Breast epithelium (tissue), 4 donors: ENCODE measurements at regions not wholly inside any gene's neighbourhood (a gene's known extent, or its start where the extent isn't known, plus 50 kb on each side); places are given as distances from the start of the nearest gene placed in this dataset.

Experiments
- DNase-seq, 2 donors: peaks; one replicate each; pipeline ENCODE4 v3.0.0-alpha.2; 2019; ENCODE audit warnings: low spot score in 2 of 2
- H3K27ac ChIP-seq, 2 donors: fragments of 200-600 bp; sonication (generic) in 1 of 2; one replicate each; pipeline ENCODE4 v1.5.1; 2016 to 2019; ENCODE audit warnings: mild to moderate bottlenecking in 1 of 2
- H3K27me3 ChIP-seq, 2 donors: fragments of 200-600 bp; sonication (generic) in 1 of 2; one replicate each; pipeline versions ENCODE4 v1.5.1 to v1.6.0; 2017 to 2019; ENCODE audit warnings: control low read depth in 1 of 2, mild to moderate bottlenecking in 1 of 2
- H3K36me3 ChIP-seq: fragments of 200-600 bp; one replicate; pipeline ENCODE4 v1.5.1; 2019
- H3K4me1 ChIP-seq, 2 donors: fragments of 200-600 bp; sonication (generic); one replicate each; pipeline ENCODE4 v1.5.1; 2016 to 2019; ENCODE audit warnings: control low read depth in 1 of 2
- H3K4me3 ChIP-seq, 3 donors: fragments of 200-600 bp; sonication (generic); 1 replicate in 2 of 3; 2 replicates in 1 of 3; pipeline ENCODE4 v1.5.1; 2016 to 2019; ENCODE audit warnings: mild to moderate bottlenecking in 3 of 3, moderate library complexity in 2 of 3
- H3K9me3 ChIP-seq, 2 donors: fragments of 200-600 bp; sonication (generic) in 1 of 2; one replicate each; pipeline ENCODE4 v1.5.1; 2016 to 2019; ENCODE audit warnings: control low read depth in 1 of 2
- POLR2A ChIP-seq: fragments of 450-650 bp; IDR thresholded peaks from one replicate; pipeline ENCODE4 v1.6.1; 2016; ENCODE audit warnings: antibody characterized with exemption, mild to moderate bottlenecking, moderate library complexity
- POLR2AphosphoS5 ChIP-seq, 3 donors: sonication (generic); formaldehyde crosslinking; IDR thresholded peaks; one replicate each; pipeline ENCODE4 v1.6.1; 2017; ENCODE audit warnings: antibody characterized with exemption in 3 of 3
- intact Hi-C: fragments of 100-400 bp; cut with DNase I; formaldehyde crosslinking; loops from one replicate; pipeline ENCODE4 v1.15.1; 2023; ENCODE audit warnings: low total_unique reads
- TF ChIP-seq, protein P1 (sequence below), 3 donors: fragments of 450-650 bp; IDR thresholded peaks; one replicate each; pipeline ENCODE4 v1.5.1; 2016 to 2017; ENCODE audit warnings: antibody characterized with exemption in 3 of 3, mild to moderate bottlenecking in 3 of 3, moderate library complexity in 3 of 3

DNA sequence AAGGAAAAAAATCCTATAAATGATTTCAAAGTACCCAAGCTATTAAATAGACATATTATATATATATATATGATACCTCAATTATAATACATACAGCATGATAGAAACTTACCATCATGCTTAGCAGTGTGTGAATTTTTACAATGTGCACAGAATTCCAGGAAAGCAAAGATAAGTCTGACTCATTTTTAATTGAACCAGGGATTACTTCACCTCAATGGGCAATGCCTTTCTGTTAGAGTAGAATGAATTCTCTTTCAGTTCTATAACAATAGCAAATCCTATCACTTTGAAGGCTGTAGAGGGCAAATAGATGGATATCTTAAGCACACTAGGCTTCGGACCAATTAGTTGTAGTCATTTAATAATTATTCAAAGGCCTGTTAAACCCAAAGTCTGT lies 54.8 kb upstream of the P3H2 start:
- no peak for DNase-seq
- Histone ChIP-seq H3K4me1 (no peaks in the 10 kb centered on the region), H3K27ac (no peak overlapping the region), H3K4me3 (no peak overlapping the region), H3K36me3 (no peaks in the 10 kb centered on the region), H3K9me3 (no peaks in the 10 kb centered on the region), H3K27me3 (no peaks in the 10 kb centered on the region)
- TF ChIP-seq POLR2AphosphoS5 (IDR thresholded peaks at IDR 0.05) = no peak
- no peak for TF ChIP-seq POLR2A
- TF ChIP-seq, protein P1, sequence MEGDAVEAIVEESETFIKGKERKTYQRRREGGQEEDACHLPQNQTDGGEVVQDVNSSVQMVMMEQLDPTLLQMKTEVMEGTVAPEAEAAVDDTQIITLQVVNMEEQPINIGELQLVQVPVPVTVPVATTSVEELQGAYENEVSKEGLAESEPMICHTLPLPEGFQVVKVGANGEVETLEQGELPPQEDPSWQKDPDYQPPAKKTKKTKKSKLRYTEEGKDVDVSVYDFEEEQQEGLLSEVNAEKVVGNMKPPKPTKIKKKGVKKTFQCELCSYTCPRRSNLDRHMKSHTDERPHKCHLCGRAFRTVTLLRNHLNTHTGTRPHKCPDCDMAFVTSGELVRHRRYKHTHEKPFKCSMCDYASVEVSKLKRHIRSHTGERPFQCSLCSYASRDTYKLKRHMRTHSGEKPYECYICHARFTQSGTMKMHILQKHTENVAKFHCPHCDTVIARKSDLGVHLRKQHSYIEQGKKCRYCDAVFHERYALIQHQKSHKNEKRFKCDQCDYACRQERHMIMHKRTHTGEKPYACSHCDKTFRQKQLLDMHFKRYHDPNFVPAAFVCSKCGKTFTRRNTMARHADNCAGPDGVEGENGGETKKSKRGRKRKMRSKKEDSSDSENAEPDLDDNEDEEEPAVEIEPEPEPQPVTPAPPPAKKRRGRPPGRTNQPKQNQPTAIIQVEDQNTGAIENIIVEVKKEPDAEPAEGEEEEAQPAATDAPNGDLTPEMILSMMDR (IDR thresholded peaks at IDR 0.05) = no peak
- intact Hi-C loops = no loop called here

DNA sequence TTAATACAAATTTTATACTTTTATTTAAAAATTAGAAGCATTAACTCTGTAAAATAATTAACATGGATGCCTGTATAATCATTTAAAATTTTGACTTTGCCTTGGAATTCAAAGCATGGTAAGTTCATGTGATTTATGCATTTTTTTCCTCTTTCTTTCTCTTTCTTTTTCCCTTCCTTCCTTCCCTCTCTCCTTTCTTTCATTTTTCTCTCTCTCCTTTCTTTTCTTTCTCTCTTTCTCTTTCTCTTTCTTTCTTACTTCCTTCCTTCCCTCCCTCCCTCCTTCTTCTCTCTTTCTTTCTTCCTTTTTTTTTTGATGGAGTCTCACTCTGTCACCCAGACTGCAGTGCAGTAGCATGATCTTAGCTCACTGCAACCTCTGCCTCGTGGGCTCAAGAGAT lies 53.8 kb upstream of the P3H2 start:
- Histone ChIP-seq H3K9me3 (no peaks in the 10 kb centered on the region), H3K36me3 (no peaks in the 10 kb centered on the region), H3K27me3 (no peaks in the 10 kb centered on the region), H3K4me1 (no peaks in the 10 kb centered on the region), H3K27ac (no peak overlapping the region), H3K4me3 (no peak overlapping the region)
- intact Hi-C loops = no loop called here
- no peak for DNase-seq
- TF ChIP-seq POLR2A = no peak
- TF ChIP-seq, protein P1 (IDR thresholded peaks at IDR 0.05) = no peak
- TF ChIP-seq POLR2AphosphoS5 (IDR thresholded peaks at IDR 0.05) = no peak

DNA sequence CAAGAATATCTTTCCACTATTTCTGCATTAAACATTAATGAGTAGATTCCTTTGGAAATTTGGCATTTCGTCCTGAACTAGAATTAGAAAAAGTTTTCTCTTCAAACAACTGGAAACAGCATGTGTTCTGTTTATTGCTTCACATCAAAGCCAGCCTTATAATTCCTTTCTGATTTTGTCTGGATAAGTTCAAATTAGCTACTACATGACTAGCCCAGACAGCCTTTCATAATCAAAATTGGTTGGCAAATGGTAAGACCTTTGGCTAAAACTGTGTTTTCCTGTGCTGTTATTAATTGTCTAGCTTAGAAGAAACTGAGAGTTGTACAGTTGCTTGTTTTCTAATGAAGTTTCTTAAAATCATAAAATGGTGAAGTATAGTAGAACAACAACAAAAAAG lies 52.7 kb upstream of the P3H2 start:
- Histone ChIP-seq H3K4me1 (no peaks in the 10 kb centered on the region), H3K27ac (no peak overlapping the region), H3K4me3 (no peak overlapping the region), H3K9me3 (no peaks in the 10 kb centered on the region), H3K36me3 (no peaks in the 10 kb centered on the region), H3K27me3 (no peaks in the 10 kb centered on the region)
- intact Hi-C loops = loop anchor here (2.0 kb wide), 1 partner anchor 19 kb away; no protein-coding TSS in a partner anchor
- TF ChIP-seq POLR2AphosphoS5 (IDR thresholded peaks at IDR 0.05) (no peak), POLR2A (no peak)
- TF ChIP-seq, protein P1 (IDR thresholded peaks at IDR 0.05) = no peak
- no peak for DNase-seq

DNA sequence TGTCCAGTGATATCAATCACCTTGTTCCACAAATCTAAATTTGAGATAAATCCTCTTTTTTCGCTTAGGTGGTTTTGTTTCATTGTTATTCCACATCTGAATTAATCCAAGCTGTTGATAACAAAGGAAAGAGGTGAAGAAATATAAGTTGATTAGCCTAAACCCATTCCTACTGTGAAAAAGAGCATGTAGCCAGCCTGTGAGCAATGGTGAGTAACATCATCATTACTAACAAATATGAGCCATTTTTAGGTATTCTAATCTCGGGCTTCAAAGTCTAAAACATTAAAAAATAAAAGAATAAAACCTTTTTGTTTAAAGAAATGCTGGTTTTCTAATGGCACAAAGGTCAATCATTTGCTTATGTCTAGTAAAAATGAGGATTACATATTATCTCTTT lies 52.1 kb upstream of the P3H2 start:
- H3K27me3 ChIP-seq = no peaks in the 10 kb centered on the region
- TF ChIP-seq, protein P1 (IDR thresholded peaks at IDR 0.05) = no peak
- no peak for TF ChIP-seq POLR2A
- TF ChIP-seq POLR2AphosphoS5 (IDR thresholded peaks at IDR 0.05) = no peak
- H3K4me1 ChIP-seq = no peaks in the 10 kb centered on the region
- no peak overlapping the region for H3K4me3 ChIP-seq
- H3K9me3 ChIP-seq = no peaks in the 10 kb centered on the region
- H3K36me3 ChIP-seq = no peaks in the 10 kb centered on the region
- no peak for DNase-seq
- intact Hi-C loops = loop anchor here (2.0 kb wide), 1 partner anchor 18 kb away; no protein-coding TSS in a partner anchor
- no peak overlapping the region for H3K27ac ChIP-seq
